ENCODE measurements at regions not wholly inside any gene's neighbourhood (a gene's known extent, or its start where the extent isn't known, plus 50 kb on each side); places are given as distances from the start of the nearest gene placed in this dataset.
"Not testable (repeated sequence)": the region's sequence is repeated elsewhere in the genome, so short reads cannot be mapped to it uniquely, and the experiment has no call there.

DNA sequence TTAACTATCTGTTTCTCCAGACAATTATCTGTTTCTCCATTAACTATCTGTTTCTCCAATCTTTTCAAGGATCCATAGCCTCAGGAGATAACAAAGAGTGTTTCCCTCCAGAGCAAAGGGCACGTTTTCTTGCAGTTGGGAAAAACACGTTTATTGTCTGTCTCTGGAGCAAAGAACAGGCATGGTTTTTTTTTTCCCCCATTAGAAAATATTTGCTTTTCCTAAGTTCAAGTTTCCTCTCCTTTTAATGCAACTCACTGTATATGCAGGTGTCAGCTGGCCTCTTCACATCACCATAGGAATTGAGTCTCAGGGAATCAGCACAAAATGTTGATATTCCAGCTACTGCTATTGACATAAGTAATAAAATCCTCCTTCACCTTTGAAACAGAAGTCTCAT, 984.4 kb downstream of the RAB28 start:
- DNase-seq (ENCODE audit: low spot score) (no peak), ATAC-seq (no peak)

DNA sequence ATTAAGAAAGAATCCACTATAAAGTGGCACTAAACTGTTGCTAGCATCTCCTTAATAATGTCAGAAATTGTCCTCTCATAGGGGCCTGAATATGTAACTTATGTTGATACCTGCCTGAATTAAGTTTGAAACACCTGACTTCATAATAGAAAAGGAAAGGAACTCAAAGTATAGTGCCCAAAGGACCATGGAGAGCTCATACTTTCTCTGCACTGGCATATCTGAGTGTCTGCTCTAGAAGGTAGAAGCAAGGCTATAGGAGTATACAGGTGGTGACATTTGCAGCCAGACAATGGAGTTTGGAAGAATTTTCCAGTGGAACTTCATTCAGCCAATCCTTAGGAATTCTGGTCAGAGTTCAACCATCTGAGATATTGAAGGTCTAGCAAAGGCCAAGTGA, 988.9 kb downstream of the RAB28 start:
- ATAC-seq (no peak), DNase-seq (ENCODE audit: low spot score) (no peak)

DNA sequence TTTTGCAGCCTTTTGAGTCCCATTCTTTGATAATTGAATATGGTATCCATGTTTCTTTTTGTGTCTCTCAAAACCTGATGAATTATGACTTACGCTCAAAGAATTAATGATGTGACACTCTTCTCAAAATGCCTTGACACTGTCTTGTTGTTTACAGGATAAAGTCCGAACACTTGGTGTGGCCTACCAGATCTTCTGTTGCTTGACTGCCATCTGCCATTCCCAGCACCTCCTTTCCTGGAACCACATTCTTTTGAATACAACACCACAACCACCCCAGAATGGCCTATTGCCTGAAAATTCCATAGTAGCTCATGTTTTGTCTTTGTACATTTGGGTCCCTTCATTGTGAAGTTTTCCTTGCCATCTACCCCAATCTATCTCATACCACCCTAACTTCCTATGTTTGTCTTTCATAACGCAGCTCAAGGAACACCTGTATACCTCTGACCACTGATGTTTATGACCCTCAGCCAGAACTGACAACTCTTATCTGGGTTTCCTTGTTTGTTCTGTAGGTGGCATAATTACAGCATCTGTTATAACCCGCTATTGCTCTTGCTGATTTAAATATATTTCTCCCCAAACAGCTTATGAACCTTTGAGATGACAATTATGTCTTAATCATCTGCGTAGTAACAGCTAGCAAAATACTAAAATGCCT, 991.3 kb downstream of the RAB28 start:
- no peak for DNase-seq (ENCODE audit: low spot score)
- no peak for ATAC-seq

DNA sequence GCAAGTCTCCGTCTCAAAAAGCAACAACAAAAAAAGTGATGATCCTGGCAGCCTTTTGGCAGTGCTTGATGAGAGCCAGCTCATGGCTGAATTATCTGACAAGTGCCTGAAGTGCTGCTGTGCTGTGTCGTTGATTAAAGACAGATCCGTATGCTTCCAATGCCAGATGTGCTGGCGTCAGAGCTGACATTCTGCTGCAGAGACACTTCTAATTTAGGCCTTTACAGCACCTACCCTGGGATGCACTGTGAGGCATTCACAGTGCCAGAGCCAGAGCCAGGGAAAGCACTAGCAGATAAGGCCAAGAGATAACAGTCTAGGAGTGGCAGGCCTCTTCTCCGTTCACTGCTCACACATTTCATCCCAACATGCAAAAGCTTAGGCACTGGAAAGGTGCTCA, 995.5 kb downstream of the RAB28 start:
- DNase-seq (ENCODE audit: low spot score), result no peak
- no peak for ATAC-seq

DNA sequence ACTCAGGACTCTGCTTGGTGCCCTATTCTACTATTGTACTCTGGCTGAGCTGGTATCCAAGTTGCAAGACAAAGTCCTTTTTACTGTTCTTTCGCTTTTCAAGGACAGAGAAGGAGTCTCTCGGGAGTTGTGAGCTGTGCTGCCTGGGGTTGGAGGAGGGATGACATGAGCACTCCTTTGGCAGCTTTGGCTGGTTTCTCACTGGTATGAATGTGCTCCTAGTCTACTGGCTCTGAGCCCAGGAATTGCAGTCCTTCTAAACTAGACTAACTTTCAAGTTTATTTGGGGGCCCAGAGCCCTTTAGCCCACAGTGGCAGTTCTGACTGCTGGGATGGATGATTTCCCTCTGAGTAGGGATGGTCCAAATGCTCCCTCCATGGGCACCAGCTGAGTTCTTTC, 997.1 kb downstream of the RAB28 start:
- no peak for ATAC-seq
- no peak for DNase-seq (ENCODE audit: low spot score)

DNA sequence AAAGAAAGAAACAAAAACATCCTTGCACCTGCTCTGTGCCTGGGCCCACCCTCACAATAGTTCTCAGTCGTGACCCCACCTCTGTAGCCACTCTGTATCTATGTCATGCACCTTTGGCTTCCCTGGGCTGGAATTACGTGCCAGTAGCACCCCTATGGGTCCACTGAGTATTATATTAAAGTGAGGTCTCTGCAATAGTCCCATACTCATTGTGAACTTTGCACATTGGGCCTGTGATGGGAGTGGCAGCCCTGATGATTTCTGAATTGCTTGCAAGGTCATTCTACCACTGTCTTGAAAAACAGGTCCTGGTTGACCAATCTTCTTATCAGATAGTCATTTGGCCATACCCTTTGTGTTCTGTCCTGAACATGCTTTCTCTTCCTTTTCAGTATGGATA, 1012.1 kb downstream of the RAB28 start:
- ATAC-seq, result no peak
- no peak for DNase-seq (ENCODE audit: low spot score)

DNA sequence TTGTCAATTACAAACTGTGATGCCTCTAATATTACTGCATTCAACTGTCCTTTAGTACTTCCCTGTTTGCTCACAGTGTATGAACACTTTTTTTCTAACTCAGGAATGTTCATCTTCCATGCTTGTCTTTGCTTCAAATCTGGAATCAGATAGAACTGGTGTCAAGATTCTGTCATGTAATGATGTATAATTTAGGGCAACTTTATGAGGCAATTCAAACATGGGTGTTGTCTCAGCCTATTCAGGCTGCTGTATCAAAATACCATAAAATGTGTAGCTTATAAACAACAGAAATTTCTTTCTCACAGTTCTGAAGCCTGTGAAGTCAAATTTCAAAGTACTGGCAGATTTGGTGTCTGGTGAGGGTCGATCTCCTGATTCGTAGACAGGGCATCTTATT, 1012.9 kb downstream of the RAB28 start:
- DNase-seq (ENCODE audit: low spot score) (no peak), ATAC-seq (no peak)

DNA sequence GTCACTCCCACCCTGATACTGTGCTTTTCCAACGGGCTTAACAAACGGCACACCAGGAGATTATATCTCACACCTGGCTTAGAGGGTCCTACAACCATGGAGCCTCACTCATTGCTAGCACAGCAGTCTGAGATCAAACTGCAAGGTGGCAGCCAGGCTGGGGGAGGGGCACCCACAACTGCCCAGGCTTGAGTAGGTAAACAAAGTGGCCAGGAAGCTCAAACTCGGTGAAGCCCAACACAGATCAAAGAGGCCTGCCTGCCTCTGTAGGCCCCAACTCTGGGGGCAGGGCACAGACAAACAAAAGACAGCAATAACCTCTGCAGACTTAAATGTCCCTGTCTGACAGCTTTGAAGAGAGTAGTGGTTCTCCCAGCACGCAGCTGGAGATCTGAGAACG, 1022.6 kb downstream of the RAB28 start:
- DNase-seq (ENCODE audit: low spot score); ATAC-seq: not testable (repeated sequence)

DNA sequence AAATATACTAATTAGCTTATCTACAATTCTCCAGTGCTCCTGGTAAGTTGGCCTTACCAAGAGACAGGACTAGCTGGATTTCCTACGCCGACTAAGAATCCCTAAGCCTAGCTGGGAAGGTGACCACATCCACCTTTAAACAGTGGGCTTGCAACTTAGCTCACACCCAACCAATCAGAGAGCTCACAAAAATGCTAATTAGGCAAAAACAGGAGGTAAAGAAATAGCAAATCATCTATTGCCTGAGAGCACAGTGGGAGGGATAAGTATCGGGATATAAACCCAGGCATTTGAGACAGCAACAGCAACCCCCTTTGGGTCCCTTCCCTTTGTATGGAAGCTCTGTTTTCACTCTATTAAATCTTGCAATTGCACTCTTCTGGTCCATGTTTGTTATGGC, 1025.0 kb downstream of the RAB28 start:
- ATAC-seq (no peak), DNase-seq (ENCODE audit: low spot score) (no peak)

DNA sequence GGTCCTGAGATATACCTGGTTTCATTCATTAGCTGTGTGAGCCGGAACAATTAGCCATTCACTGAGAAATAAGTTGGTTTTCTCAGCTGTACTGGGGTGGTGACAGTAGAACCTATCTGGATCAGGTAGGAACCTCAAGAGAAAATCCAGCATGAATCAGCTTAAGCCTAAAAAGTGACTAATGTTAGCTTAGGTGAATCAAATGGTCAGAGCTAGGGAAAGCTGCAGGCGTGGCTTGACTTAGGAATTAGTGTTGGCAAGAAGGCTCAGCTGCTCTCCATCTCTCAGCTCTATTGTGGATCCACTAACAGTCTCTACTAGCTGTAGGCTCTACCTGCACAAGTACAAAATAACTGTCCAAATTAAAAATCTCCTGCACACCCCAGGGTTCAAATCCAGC, 1025.5 kb downstream of the RAB28 start:
- no peak for ATAC-seq
- DNase-seq (ENCODE audit: low spot score), result no peak

DNA sequence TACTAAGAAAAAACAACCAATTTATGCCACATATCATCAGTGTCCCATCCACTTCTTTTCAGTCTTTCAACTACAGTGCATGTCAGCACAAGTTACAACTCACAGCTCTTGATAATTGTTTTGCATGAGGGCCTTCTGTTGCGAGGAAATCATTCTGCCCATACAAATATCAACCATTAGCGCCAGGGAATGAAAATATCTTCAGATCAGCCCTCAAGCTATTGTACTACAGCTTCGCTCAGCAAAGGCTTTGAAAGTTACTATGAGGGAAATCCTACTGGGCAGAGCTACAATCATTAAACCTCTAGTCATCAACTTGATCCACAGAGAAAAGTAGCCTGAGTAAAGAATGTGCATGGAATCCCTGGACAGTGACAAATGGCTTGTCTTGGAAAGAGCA, 1023.6 kb upstream of the HS3ST1 start:
- ATAC-seq (no peak), DNase-seq (ENCODE audit: low spot score) (no peak)

DNA sequence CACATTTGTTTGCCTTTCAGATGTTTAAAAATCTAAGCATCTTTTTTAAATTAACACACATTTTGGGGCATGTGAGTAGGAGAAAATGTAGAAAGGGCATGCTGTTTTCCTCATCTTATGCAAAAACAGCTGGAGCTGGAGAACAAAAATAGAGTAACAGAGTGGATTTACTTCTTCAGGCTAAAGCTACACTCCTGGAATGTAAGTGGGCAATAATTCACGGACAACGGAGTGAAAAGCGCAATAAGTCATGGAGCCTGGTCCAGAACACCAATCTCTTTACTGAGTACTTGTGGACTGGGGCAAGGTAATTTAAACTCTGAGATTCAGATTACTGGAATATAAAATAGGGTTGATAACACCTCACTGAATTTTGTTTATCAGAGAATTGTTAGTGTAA, 1018.8 kb upstream of the HS3ST1 start:
- ATAC-seq (no peak), DNase-seq (ENCODE audit: low spot score) (no peak)

DNA sequence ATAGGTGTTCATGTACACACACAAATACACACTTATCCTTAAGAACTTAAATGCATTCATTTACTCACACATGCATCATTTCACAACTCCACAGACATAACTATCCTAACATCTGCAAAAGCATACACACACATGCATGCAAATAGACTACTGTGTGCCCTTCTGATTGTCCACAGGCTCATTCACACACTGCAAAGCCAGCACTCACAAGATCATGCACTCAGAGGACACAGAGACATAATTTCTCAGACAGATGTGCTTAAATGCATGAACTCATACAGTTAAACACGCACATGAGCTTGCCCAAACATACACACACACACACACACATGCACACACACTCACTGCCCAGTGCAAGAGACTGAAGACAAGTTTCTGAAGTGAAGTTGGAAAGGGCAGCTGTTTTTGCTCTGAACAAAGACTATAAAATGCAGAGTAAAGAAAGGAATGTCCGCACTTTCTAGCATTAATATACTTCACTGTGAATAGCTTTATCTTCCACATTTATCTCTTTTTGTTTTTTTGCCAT, 1018.0 kb upstream of the HS3ST1 start:
- ATAC-seq, result no peak
- DNase-seq (ENCODE audit: low spot score), result no peak

DNA sequence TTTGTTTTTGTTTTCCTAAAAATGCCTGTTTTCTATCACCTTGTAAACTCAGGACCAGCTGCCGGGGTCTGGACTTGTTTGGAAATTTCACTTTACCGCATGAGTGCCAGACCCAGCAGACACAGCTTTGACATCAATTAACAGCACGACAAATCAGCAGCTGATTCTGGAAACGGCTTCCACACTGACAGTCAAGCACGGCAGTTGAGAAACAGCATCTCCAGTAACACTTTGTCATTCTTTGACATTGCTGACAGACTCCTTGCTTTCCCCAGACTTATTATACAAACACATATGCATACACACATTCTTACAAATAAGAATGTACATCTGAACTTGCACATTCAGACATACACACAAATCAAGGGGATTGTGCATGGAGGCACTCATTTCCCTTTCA, 1017.6 kb upstream of the HS3ST1 start:
- no peak for ATAC-seq

DNA sequence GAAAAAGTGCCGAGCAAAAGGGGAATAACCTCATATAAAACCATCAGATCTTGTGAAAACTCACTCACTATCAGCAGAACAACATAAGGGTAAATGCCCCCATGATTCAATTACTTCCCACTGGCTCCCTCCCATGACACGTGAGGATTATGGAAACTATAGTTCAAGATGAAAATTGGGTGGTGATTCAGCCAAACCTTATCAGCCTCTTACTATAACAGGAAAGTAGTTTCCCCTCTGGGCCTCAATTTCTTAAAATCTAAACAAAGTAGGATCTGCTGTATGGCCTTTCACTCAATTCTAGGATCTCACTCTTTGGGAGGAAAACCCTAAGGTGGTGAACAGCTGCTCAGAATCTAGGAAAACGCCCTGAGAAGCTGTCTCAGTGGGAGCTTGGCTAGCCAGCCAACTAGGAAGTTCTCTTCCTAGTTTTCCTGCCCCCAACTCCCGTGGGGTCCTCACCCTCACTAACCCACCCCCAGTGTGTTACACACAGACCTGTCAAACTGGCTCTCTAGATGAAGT, 1017.1 kb upstream of the HS3ST1 start:
- no peak for DNase-seq (ENCODE audit: low spot score)
- ATAC-seq, result no peak

More for the DNA sequence above, 1017.6 kb upstream of the HS3ST1 start:
- DNase-seq (ENCODE audit: low spot score), result no peak

DNA sequence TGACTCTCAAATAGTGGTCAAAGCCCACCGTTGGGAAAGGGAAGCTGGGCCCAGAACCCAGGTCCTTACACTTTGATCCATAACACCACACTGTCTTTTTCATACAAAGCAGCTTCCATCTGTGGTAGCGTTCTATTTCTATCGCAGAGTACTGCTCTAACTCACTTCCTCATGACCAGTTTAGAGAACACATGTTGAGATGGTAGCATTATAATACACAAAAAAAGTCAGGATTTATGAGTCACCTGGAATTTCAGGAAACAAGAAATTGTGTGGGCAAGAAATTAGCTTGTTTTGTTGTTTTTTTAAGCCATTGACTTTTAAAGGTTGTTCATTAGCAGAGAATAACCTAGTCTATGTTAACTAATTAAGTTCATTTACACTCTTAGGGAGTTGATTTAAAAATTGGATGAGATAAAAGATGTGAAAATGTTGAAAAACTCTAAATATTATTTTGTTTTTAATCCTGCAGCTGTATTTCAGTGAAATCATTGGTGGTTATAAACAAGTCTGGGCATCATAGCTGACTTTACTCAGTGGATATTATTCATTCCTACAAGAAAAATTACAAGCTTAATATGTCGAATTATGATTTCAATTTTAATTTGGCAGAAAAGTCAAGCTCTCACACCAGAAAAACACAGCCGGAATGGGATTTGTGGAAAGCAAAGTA, 1011.1 kb upstream of the HS3ST1 start:
- ATAC-seq, result no peak
- no peak for DNase-seq (ENCODE audit: low spot score)

DNA sequence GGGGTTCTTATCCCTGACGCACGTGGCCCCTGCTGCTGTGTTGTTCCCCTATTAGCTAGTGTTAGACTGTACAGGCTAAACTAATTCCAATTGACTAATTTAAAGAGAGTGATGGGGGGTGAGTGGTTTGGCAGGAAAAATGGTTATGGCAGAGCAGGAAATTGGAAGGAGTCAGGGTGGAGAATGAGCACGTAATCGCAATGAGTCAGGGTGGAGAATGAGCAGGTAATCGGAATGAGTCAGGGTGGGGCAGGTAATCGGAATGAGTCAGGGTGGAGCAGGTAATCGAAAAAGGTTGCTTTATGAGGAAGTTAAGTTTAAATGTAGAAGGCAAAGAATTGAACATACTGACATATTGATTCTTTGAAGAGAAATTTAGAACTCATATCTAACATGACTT, 1002.6 kb upstream of the HS3ST1 start:
- DNase-seq (ENCODE audit: low spot score); ATAC-seq: not testable (repeated sequence)

DNA sequence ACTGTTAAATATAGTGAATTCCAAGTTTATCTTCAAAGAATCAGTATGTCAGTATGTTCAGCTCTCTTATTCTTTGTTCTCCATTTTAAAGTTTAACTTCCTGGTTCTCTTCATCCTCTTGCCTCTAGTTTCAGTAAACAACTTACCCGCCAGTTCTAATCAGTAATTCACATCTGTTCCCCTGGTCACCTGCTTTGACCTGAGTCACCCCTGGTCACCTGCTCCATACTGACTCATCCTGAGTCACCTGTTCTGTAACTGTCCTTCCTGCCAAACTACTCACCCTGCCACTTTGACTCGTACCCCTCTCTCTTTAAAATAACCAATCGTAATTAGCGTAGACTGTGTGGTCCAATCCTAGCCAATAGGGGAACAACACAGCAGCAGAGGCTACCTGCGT, 992.7 kb upstream of the HS3ST1 start:
- DNase-seq (ENCODE audit: low spot score) (no peak), ATAC-seq (no peak)

DNA sequence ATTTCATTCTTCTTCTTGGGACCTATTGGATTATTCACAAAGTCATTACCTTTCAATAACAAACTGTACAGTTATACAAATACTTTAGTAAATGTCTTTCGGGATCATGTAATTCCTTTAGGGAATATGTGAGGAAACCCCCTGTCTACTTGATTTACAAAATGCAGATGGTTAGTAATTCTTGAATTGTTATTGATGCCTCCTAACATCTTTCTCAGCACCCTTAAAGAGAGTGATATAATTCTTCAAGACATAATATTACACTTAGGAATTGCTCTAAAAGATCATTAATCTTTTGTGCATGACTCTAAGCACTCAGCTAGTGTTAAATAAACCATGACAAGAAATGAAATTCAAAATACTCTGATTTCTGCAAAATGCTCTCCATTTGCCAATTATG, 988.1 kb upstream of the HS3ST1 start:
- no peak for DNase-seq (ENCODE audit: low spot score)
- ATAC-seq, result no peak

DNA sequence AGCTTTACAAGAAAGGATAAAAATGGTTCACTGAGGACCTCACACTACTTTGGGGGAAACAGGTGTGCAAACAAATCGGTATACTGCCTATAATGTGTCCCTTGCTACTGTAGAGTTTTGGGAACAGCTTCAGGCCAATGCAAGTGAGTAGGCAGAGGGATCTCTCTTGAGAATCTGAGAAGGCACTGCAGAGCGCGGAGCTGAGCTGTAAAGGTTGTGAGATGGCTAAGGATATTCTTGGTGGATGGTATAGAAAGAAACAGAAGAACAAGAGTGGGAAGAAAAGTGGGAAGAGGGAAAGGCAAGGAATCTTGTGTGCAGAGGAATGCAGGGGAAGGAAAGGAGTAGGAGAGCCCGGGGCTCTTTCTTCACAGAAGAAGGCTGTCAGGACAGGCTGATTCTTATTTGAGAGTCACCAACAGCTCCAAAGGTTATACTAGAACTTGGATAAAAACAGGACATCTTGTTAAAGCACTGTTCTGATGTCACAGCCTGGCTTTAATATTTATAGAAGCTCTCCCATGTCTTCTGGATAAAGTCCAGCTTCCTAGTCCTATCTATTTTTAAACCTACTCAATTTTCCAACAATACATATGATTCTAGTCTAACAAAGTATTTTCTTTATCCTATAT, 985.6 kb upstream of the HS3ST1 start:
- ATAC-seq, result no peak
- DNase-seq (ENCODE audit: low spot score), result no peak

DNA sequence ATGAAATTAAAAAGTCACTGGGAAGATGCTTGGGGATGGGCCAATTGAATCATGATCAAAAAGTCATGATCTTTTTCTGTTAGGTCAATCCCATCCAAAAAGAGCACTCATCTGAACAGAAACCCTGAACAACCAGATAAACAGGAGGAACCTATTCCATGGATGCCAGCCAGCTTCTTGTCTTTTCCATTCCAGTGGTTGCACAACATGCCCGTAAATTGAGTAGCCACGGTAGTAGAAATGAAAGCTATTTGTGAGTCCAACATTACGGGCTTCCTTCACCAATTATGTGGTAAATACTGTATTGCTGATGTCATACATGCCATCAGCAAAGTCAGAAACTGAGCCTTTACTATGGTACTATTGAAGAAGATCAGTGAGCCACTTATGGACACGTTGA, 982.4 kb upstream of the HS3ST1 start:
- ATAC-seq (no peak), DNase-seq (ENCODE audit: low spot score) (no peak)
